Small intestine (tissue), 7 donors: ENCODE measurements at regions not wholly inside any gene's neighbourhood (a gene's known extent, or its start where the extent isn't known, plus 50 kb on each side); places are given as distances from the start of the nearest gene placed in this dataset.

Source experiments
- DNase-seq, 2 donors: peaks; one replicate each; pipeline versions ENCODE4 v3.0.0 to v3.0.0-alpha.2; 2013
- FAIRE-seq: peaks from 2 replicates; lab custom pipeline; 2012; peaks lifted over from hg19 to GRCh38; lab: Jason Lieb, UNC
- H3K27ac ChIP-seq, 3 donors: one replicate each; pipeline ENCODE4 v1.5.1; 2013; ENCODE audit warnings: low read length in 2 of 3, mild to moderate bottlenecking in 2 of 3, control low read depth in 1 of 3, inconsistent platforms in 1 of 3, low read depth in 1 of 3, moderate library complexity in 1 of 3
- H3K27me3 ChIP-seq, 3 donors: one replicate each; pipeline ENCODE4 v1.6.1; 2013; ENCODE audit warnings: low read length in 3 of 3, inconsistent platforms in 1 of 3; ENCODE audit not compliant: control insufficient read depth in 3 of 3, insufficient read depth in 3 of 3
- H3K36me3 ChIP-seq, 3 donors: one replicate each; pipeline ENCODE4 v1.6.1; 2013; ENCODE audit warnings: low read length in 3 of 3, inconsistent platforms in 1 of 3, low read depth in 1 of 3, mild to moderate bottlenecking in 1 of 3, moderate library complexity in 1 of 3; ENCODE audit not compliant: control insufficient read depth in 3 of 3, insufficient read depth in 2 of 3
- H3K4me1 ChIP-seq, 3 donors: one replicate each; pipeline ENCODE4 v1.6.1; 2013; ENCODE audit warnings: low read length in 2 of 3, inconsistent platforms in 1 of 3, low read depth in 1 of 3, mild to moderate bottlenecking in 1 of 3, moderate library complexity in 1 of 3; ENCODE audit not compliant: control insufficient read depth in 3 of 3, insufficient read depth in 2 of 3
- H3K4me3 ChIP-seq, 3 donors: one replicate each; pipeline ENCODE4 v1.5.1; 2013; ENCODE audit warnings: low read length in 3 of 3, control low read depth in 1 of 3, inconsistent platforms in 1 of 3, low read depth in 1 of 3, mild to moderate bottlenecking in 1 of 3, moderate library complexity in 1 of 3
- H3K9me3 ChIP-seq, 2 donors: one replicate each; pipeline ENCODE4 v1.6.1; 2013; ENCODE audit warnings: low read depth in 1 of 2, low read length in 1 of 2; ENCODE audit not compliant: control insufficient read depth in 2 of 2, insufficient read depth in 1 of 2
- WGBS, 3 donors: extraction: QIAGEN DNeasy Blood & Tissue Kit; methylation state at CpG; one replicate each; pipeline ENCODE4 v1.1.7; 2013; 5-methylcytosine and 5-hydroxymethylcytosine counted together
- donor health status: healthy with polysubstance abuse.
- donor health status: control.
- donor health status: control.
- donor health status: Bipolar disorder and iron deficiency.
- donor health status: healthy.

GRCh38 chr7:25398418-25398817 is 170.1 kb upstream of the NPVF start:
- no peaks in the 10 kb centered on the region for H3K4me1 ChIP-seq
- 80 to 85% (median 81%) methylated on average over 5 of the region's 5 CpGs for WGBS, 3 donors
- no peaks in the 10 kb centered on the region for H3K36me3 ChIP-seq
- H3K27ac ChIP-seq = no peak overlapping the region
- H3K4me3 ChIP-seq = no peak overlapping the region
- DNase-seq (no peak), FAIRE-seq (no peak)
- H3K9me3 ChIP-seq = no peaks in the 10 kb centered on the region
- H3K27me3 ChIP-seq = peaks cover 0 to 5% (median 0%) of the 10 kb centered on the region in 3 donors

- FAIRE-seq (no peak), DNase-seq (no peak)
- Histone ChIP-seq H3K9me3 (no peaks in the 10 kb centered on the region), H3K36me3 (no peaks in the 10 kb centered on the region), H3K4me3 (no peak overlapping the region), H3K27me3 (peaks cover 0 to 5% (median 0%) of the 10 kb centered on the region in 3 donors), H3K4me1 (no peaks in the 10 kb centered on the region), H3K27ac (no peak overlapping the region)
- 89 to 91% (median 89%) methylated on average over 8 of the region's 8 CpGs for WGBS, 3 donors
These were observed 170.9 kb upstream of the NPVF start for GRCh38 chr7:25399000-25399750.

- no peak for FAIRE-seq
- Histone ChIP-seq H3K4me3 (no peak overlapping the region), H3K36me3 (no peaks in the 10 kb centered on the region), H3K27ac (no peak overlapping the region), H3K27me3 (peaks cover 0 to 7% (median 0%) of the 10 kb centered on the region in 3 donors), H3K9me3 (no peaks in the 10 kb centered on the region), H3K4me1 (no peaks in the 10 kb centered on the region)
- DNase-seq = no peak
- 74 to 88% (median 83%) methylated on average over 4 of the region's 4 CpGs for WGBS, 3 donors
These were observed 174.2 kb upstream of the NPVF start for GRCh38 chr7:25402532-25402931.

GRCh38 chr7:25405736-25406135 is 177.4 kb upstream of the NPVF start:
- FAIRE-seq (no peak), DNase-seq (no peak)
- Histone ChIP-seq H3K4me3 (no peak overlapping the region), H3K36me3 (no peaks in the 10 kb centered on the region), H3K27ac (no peak overlapping the region), H3K9me3 (no peaks in the 10 kb centered on the region), H3K4me1 (no peaks in the 10 kb centered on the region), H3K27me3 (peaks cover 0 to 12% (median 0%) of the 10 kb centered on the region in 3 donors)
- 47 to 62% (median 57%) methylated on average over 5 of the region's 5 CpGs for WGBS, 3 donors

GRCh38 chr7:25407053-25407452 is 178.8 kb upstream of the NPVF start:
- FAIRE-seq = no peak
- H3K27ac ChIP-seq = no peak overlapping the region
- no peaks in the 10 kb centered on the region for H3K4me1 ChIP-seq

DNA sequence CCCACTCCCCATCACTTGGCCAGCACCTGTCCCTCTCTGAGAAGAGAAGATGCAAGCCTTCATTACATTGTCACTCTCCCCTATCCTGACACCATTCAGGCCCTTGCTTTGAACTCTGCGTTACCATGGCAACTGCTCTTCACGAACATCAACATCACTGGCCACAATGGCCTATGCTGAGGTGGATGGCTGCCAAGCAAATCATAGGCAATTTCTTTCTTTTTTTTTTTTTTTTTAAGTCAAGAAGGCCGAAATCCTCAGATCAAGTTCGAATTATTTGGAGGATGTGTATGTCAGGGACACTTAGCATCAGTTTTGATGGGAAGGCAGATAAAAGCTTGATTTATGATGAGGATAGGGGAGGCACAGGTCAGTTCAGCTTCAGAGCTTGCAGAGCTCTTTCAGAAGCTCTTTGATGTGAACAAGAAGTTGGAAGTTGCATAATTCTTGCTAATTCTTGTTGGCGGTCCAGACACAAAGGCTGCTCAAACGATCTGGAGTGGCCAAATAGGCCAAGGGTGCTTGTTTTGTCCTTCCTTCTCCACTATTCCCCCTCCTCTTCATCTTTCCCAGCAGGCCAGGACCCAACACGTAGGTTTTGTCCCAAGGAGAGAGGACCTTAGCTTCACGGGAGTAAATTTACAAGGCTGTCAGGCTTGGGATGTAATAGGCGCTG is 179.9 kb upstream of the NPVF start:
- Histone ChIP-seq H3K4me1 (no peaks in the 10 kb centered on the region), H3K36me3 (no peaks in the 10 kb centered on the region), H3K9me3 (no peaks in the 10 kb centered on the region), H3K4me3 (no peak overlapping the region), H3K27me3 (peaks cover 0 to 7% (median 0%) of the 10 kb centered on the region in 3 donors), H3K27ac (no peak overlapping the region)
- WGBS, 3 donors = 71 to 78% (median 78%) methylated on average over 9 of the region's 9 CpGs
- DNase-seq (no peak), FAIRE-seq (no peak)

More at GRCh38 chr7:25407053-25407452, 178.8 kb upstream of the NPVF start:
- Histone ChIP-seq H3K27me3 (peaks cover 0 to 9% (median 0%) of the 10 kb centered on the region in 3 donors), H3K9me3 (no peaks in the 10 kb centered on the region), H3K4me3 (no peak overlapping the region), H3K36me3 (no peaks in the 10 kb centered on the region)
- DNase-seq = no peak

- H3K36me3 ChIP-seq = no peaks in the 10 kb centered on the region
- 73 to 85% (median 83%) methylated on average over 6 of the region's 6 CpGs for WGBS, 3 donors
- FAIRE-seq (no peak), DNase-seq (no peak)
- no peak overlapping the region for H3K4me3 ChIP-seq
- no peaks in the 10 kb centered on the region for H3K9me3 ChIP-seq
- no peak overlapping the region for H3K27ac ChIP-seq
- H3K27me3 ChIP-seq = peaks cover 0 to 7% (median 0%) of the 10 kb centered on the region in 3 donors
- H3K4me1 ChIP-seq = no peaks in the 10 kb centered on the region
These were observed 180.6 kb upstream of the NPVF start for GRCh38 chr7:25408876-25409275.

DNA sequence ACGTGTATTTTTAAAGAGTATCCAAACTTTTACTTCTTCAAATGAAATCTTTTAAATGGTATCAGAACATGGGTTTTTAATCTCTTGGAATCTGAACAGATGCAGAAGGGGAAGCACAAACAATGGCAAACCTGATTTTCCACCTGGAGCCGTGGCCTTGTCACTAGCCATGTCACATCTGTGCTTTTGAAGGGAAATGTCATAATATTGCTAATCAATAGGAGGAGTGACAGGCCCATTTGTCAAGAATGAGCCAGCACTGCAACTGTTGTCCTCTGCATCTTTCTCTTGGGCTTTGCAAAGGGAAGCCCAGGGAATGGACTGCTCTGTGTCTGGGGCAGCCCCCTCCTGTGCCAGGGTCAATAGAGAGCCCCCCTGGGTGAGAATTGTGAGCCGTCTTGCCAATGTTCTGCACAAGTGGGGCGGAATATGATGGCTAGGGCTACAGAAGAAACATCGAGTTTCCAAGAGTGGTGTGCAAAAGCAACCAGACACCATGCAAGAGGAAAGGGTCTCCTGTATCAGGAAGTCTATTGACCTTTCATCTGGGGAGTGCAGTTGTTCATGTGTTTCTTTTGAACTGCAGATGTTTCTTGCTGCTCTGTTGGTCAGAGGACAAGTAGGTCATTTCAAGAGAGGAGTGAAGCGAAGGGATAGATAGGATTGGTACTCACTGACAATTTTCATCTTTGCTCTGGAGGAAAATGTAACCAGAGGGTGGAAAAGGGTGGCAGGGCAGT is 181.8 kb upstream of the NPVF start:
- H3K4me3 ChIP-seq = no peak overlapping the region
- FAIRE-seq (no peak), DNase-seq (no peak)
- H3K27me3 ChIP-seq = peaks cover 0 to 5% (median 3%) of the 10 kb centered on the region in 3 donors
- no peak overlapping the region for H3K27ac ChIP-seq
- H3K9me3 ChIP-seq = no peaks in the 10 kb centered on the region
- WGBS, 3 donors = 67 to 79% (median 76%) methylated on average over 6 of the region's 6 CpGs
- no peaks in the 10 kb centered on the region for H3K4me1 ChIP-seq
- no peaks in the 10 kb centered on the region for H3K36me3 ChIP-seq
